ENCODE measurements at regions not wholly inside any gene's neighbourhood (a gene's known extent, or its start where the extent isn't known, plus 50 kb on each side); places are given as distances from the start of the nearest gene placed in this dataset.

- no peak for DNase-seq (ENCODE audit: low spot score)
These were observed 67.5 kb upstream of the S1PR3 start for GRCh38 chr9:88923653-88924288.

DNA sequence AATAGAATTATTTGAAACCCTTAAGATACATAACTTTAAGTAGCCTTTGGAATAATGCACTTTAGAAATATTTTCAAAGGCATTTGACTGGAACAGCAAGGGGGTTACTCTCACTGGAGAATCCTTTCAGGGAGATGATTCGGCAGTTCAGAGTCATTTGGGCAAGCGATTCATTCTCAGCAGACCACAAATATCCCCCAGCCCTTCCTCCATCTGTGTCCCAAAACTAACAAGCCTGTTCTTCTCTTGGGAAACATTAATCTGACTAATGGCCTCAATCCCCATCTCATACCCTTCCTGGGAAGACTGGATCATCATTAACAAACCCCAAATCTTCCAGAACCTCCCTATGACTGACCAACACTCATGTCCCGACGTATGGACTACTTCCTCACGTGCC is 65.8 kb upstream of the S1PR3 start:
- DNase-seq (ENCODE audit: low spot score), result no peak

DNA sequence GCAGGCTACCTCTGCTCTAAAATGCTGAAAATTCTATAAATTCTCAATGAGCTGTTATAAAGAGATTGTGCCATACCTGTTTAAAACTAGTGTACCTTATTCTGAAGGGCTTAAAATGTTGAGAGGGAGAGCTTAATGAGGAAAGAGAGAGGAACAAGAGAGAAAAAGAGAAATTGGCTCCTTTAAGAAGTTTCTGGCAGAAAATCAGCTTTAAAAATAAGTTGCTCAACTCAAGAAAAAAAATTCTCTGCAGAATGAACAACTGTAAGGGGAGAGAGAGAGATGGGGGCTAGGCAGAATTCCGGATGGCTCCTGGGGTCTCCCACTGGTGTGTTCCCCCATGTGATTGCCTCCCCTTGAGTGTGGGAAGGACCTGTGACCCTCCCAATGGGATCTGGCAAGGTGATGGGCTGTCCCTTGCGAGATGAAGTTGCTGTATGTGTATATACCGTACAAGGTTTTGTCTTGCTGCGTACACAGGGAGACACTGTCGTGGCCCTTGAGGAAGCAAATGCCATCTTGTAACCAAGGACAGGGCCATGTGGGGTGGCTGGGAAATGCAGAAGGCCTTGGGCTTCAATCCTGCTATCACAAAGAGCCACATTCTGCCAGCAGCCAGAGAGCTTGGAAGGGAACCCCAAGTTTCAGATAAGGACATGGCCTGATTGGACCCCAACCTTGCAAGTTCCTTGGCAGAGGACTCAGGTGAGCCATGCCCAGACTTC is 64.3 kb upstream of the S1PR3 start:
- DNase-seq (ENCODE audit: low spot score), result no peak

GRCh38 chr9:88927510-88927909 is 63.8 kb upstream of the S1PR3 start:
- no peak for DNase-seq (ENCODE audit: low spot score)

DNA sequence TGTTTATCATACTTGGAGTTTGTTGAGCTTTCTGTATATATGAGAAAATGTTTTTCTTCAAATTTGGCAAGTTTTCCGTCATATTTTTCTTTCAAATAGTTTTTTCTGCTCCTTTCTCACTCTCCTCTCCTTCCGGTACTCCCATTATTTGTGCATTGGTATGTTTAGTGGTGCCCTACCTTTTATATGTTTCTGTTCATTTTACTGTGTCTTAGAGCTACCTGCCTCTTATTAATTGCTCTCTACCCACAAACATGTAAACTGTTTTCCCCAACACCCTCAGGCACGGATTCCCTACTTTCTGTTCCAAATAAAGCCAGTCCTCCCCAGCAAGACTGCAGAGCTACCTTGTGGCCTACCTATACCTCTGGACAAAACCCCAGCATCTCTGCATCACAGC is 60.6 kb upstream of the S1PR3 start:
- DNase-seq (ENCODE audit: low spot score), result no peak

- no peak for DNase-seq (ENCODE audit: low spot score)
These were observed 58.5 kb upstream of the S1PR3 start for GRCh38 chr9:88932766-88933165.

DNA sequence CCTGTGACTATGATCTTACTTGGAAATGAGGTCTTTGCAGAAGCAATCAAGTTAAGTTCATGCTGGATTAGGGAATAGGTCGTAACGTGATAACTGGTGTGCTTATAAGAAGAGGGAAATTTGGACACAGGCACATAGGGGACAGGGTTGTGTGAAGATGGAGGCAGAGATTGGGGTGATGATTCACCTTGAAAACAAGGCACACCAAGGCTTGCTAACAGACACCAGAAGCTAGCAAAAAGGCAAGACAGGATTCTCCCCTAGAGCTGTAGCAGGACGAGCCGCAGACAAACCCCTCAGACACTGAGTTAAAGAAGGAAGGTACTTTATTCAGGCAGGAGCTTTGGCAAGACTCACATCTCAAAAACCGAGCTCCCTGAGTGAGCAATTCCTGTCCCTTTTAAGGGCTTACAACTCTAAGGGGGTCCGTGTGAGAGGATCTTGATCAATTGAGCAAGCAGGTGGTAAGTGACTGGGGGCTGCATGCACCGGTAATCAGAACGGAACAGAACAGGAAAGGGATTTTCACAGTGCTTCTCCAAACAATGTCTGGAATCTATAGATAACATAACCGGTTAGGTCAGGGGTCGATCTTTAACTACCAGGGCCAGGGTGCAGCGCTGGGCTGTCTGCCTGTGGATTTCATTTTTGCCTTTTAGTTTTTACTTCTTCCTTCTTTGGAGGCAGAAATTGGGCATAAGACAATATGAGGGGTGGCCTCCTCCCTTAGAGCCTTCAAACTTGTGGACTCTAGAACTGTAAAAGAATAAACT is 57.5 kb upstream of the S1PR3 start:
- no peak for DNase-seq (ENCODE audit: low spot score)

DNA sequence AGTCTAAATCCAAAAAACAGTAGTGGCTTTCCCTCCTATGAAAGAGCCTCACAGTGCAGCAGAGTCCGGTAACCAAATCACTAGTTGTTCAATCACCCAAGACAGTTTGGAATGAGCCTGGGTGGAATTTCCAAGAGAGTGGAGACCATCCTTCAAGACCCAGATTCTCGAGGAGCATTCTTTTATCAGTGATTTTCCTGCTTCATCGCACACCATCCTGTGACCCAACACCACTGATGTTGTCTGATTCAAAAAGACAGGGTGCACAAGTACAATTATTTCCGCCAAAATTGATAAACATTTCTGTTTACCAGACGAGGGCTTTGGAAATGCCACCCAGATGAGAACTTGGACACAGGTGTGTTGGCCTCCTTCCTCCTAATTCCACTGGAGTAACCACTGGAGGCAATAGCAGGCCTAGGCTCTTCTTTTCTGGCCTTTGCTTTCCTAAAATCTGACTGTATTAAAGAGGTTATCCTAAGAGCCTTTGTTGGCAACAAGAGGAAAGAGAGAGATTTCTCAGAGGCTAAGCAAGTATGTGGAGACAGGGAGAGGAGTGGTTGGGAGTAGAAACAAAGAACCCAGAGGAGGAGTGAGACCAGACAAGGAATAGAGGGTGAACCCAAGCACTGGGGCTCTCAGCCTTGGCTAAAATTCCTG is 56.3 kb upstream of the S1PR3 start:
- DNase-seq (ENCODE audit: low spot score), result no peak

GRCh38 chr9:88936132-88936531 is 55.1 kb upstream of the S1PR3 start:
- no peak for DNase-seq (ENCODE audit: low spot score)

- DNase-seq (ENCODE audit: low spot score), result no peak
These were observed 54.6 kb upstream of the S1PR3 start for GRCh38 chr9:88936668-88937067.

DNA sequence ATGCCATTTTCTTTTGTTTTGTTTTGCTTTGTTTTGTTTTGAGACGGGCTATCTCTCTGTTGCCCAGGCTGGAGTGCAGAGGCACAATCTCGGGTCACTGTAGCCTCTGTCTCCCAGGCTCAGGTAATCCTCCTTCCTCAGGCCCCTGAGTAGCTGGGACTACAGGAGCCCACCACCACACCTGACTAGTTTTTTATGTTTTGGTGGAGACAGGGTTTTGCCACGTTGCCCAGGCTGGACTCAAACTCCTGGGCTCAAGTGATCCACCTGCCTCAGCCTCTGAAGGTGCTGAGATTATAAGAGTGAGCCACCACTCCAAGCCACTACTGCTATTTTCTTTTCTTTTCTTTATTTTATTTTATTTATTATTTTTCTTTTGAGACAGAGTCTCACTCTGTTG is 54.0 kb upstream of the S1PR3 start:
- DNase-seq (ENCODE audit: low spot score), result no peak

DNA sequence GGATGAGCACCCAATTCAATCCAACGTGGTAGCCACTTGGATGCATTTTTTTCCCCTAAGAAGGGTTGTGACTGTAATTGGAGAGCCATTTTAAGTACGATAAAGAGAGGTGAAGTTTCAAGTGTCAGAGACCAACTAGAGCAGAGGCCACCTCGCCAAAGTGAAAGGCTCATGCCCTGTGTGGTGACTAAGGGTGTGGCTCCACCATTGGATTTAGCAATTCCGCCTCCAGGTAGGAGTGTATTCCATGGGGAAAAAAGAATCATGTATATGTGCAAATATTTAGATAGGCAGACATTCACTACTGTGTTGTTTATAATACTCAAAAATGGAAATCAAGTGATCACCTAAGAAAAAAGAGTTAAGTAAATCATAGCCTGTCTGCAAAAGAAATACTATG is 53.1 kb upstream of the S1PR3 start:
- DNase-seq (ENCODE audit: low spot score), result no peak
